ENCODE measurements at regions not wholly inside any gene's neighbourhood (a gene's known extent, or its start where the extent isn't known, plus 50 kb on each side); places are given as distances from the start of the nearest gene placed in this dataset.

- H3K27me3 Mint-ChIP-seq (ENCODE audit: low read depth): no peaks in the 10 kb centered on the region
- no peak overlapping the region for H3K4me3 Mint-ChIP-seq (ENCODE audit: unreplicated experiment)
- no peak for TF ChIP-seq CTCF (IDR thresholded peaks at IDR 0.05)
- H3K36me3 Mint-ChIP-seq (ENCODE audit: low read depth): no peaks in the 10 kb centered on the region
- H3K27ac Mint-ChIP-seq (ENCODE audit: unreplicated experiment): no peak overlapping the region
- H3K9me3 Mint-ChIP-seq (ENCODE audit: low read depth): peaks cover 2% of the 10 kb centered on the region
- no peak for DNase-seq (ENCODE audit: low spot score)
- H3K4me1 Mint-ChIP-seq (ENCODE audit: low read depth): peaks cover 57% of the 10 kb centered on the region
These were observed 276.9 kb upstream of the RUNX1 start for GRCh38 chr21:35325953-35326352.

GRCh38 chr21:35324372-35325220, 275.5 kb upstream of the RUNX1 start:
- no peak for DNase-seq (ENCODE audit: low spot score)
- no peaks in the 10 kb centered on the region for H3K36me3 Mint-ChIP-seq (ENCODE audit: low read depth)
- peak overlapping the region; percentile 39 for H3K4me3 Mint-ChIP-seq (ENCODE audit: unreplicated experiment)
- H3K27me3 Mint-ChIP-seq (ENCODE audit: low read depth): no peaks in the 10 kb centered on the region
- H3K27ac Mint-ChIP-seq (ENCODE audit: unreplicated experiment): peak overlapping the region; percentile 87
- H3K4me1 Mint-ChIP-seq (ENCODE audit: low read depth): peaks cover 45% of the 10 kb centered on the region
- TF ChIP-seq CTCF (IDR thresholded peaks at IDR 0.05): peak; percentile 14
- H3K9me3 Mint-ChIP-seq (ENCODE audit: low read depth): no peaks in the 10 kb centered on the region

- peak overlapping the region; percentile 87 for H3K27ac Mint-ChIP-seq (ENCODE audit: unreplicated experiment)
- DNase-seq (ENCODE audit: low spot score): no peak
- peaks cover 38% of the 10 kb centered on the region for H3K4me1 Mint-ChIP-seq (ENCODE audit: low read depth)
- H3K27me3 Mint-ChIP-seq (ENCODE audit: low read depth): no peaks in the 10 kb centered on the region
- H3K4me3 Mint-ChIP-seq (ENCODE audit: unreplicated experiment): no peak overlapping the region
- H3K36me3 Mint-ChIP-seq (ENCODE audit: low read depth): no peaks in the 10 kb centered on the region
- no peaks in the 10 kb centered on the region for H3K9me3 Mint-ChIP-seq (ENCODE audit: low read depth)
- TF ChIP-seq CTCF (IDR thresholded peaks at IDR 0.05): no peak
These were observed 274.8 kb upstream of the RUNX1 start for GRCh38 chr21:35323947-35324346.

GRCh38 chr21:35321322-35322200, 272.5 kb upstream of the RUNX1 start:
- no peak for DNase-seq (ENCODE audit: low spot score)
- Mint-ChIP-seq H3K9me3 (ENCODE audit: low read depth) (no peaks in the 10 kb centered on the region), H3K36me3 (ENCODE audit: low read depth) (no peaks in the 10 kb centered on the region)

More at GRCh38 chr21:35321322-35322200, 272.5 kb upstream of the RUNX1 start:
- Mint-ChIP-seq H3K4me1 (ENCODE audit: low read depth) (peaks cover 35% of the 10 kb centered on the region), H3K4me3 (ENCODE audit: unreplicated experiment) (no peak overlapping the region), H3K27ac (ENCODE audit: unreplicated experiment) (no peak overlapping the region), H3K27me3 (ENCODE audit: low read depth) (peaks cover under 1% of the 10 kb centered on the region)
- no peak for TF ChIP-seq CTCF (IDR thresholded peaks at IDR 0.05)
